Upper lobe of right lung (tissue), 1 donor: ENCODE measurements at regions not wholly inside any gene's neighbourhood (a gene's known extent, or its start where the extent isn't known, plus 50 kb on each side); places are given as distances from the start of the nearest gene placed in this dataset.

Source experiments
- ATAC-seq: fragments of 200-7000 bp; cut with Tn5 transposase; one replicate; pipeline ENCODE4 v1.9.1; 2020; ENCODE audit warnings: mild to moderate bottlenecking, moderate library complexity
- DNase-seq: peaks from one replicate; pipeline ENCODE4 v3.0.0-alpha.2; 2020
- H3K27ac ChIP-seq: fragments of 200-600 bp; one replicate; pipeline ENCODE4 v1.8.0; 2022
- H3K27me3 ChIP-seq: fragments of 200-600 bp; one replicate; pipeline ENCODE4 v1.8.0; 2022; ENCODE audit warnings: mild to moderate bottlenecking
- H3K36me3 ChIP-seq: fragments of 200-600 bp; one replicate; pipeline ENCODE4 v1.8.0; 2022
- H3K4me1 ChIP-seq: fragments of 200-600 bp; one replicate; pipeline ENCODE4 v1.8.0; 2022
- H3K4me3 ChIP-seq: fragments of 200-600 bp; one replicate; pipeline ENCODE4 v1.8.0; 2022; ENCODE audit warnings: mild to moderate bottlenecking
- H3K9me3 ChIP-seq: fragments of 200-600 bp; one replicate; pipeline ENCODE4 v1.8.0; 2022
- CTCF ChIP-seq: fragments of 200-600 bp; IDR thresholded peaks from one replicate; pipeline ENCODE4 v1.8.0; 2022; ENCODE audit warnings: antibody characterized with exemption
- intact Hi-C: fragments of 100-400 bp; cut with DNase I; formaldehyde crosslinking; loops from one replicate; pipeline ENCODE4 v1.11.0; 2022
- donor health status: DM: no; HTN: yes; CAD: no; lungs with severe emphysema.

DNA sequence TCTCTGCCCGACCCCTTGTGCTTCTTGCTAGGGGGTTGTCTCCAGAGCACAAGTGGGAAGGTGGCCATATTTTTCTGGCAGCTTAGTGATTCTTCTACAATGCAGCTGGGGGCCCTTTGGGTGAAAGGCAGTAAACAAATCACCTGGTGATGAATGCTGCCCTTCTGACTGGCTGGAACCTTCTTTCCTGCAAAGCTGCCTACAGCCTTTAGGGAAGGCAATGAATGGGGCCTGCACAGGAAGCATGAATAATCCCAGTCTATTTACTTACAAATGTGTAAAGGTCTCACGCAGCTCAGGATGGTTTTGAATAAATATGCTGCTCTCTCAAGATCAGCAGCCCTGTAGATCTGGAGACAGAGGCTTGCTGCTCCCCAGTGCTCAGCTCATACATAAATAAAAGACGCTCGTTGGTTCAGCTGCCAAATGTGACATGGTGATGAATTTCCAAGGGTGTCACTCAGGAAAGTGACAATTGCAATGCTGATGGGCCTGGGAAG, 289.2 kb downstream of the TDRD15 start:
- no peak overlapping the region for H3K27ac ChIP-seq
- H3K4me3 ChIP-seq: no peak overlapping the region
- intact Hi-C loops: no loop called here
- no peaks in the 10 kb centered on the region for H3K4me1 ChIP-seq
- ATAC-seq (no peak), DNase-seq (no peak)
- H3K9me3 ChIP-seq: no peaks in the 10 kb centered on the region
- no peak for TF ChIP-seq CTCF
- H3K36me3 ChIP-seq: no peaks in the 10 kb centered on the region
- no peaks in the 10 kb centered on the region for H3K27me3 ChIP-seq

DNA sequence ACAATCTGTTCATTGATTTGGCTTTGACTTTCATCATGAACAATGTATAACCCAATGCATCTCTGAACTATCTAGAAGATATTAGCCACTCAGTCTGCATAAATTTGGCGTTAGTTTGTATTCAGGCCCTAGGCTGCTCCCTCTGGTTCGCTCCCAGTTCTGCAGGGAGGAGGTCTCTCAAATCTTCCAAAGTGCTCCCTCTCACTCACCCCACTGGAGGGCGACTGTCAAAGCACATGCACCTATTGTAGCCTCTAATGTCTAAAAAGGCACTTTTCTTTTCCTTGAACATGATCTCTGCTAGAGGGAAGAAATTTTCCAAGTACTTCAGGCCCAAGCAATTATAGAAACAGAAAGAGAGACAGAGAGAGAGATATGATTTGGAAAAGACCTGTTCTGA, 291.5 kb downstream of the TDRD15 start:
- no peak overlapping the region for H3K27ac ChIP-seq
- no peak for TF ChIP-seq CTCF
- H3K4me1 ChIP-seq: no peaks in the 10 kb centered on the region
- DNase-seq (no peak), ATAC-seq (no peak)
- no peaks in the 10 kb centered on the region for H3K27me3 ChIP-seq
- intact Hi-C loops: no loop called here
- no peaks in the 10 kb centered on the region for H3K9me3 ChIP-seq
- no peaks in the 10 kb centered on the region for H3K36me3 ChIP-seq
- no peak overlapping the region for H3K4me3 ChIP-seq

- H3K4me3 ChIP-seq: no peak overlapping the region
- no peaks in the 10 kb centered on the region for H3K4me1 ChIP-seq
- intact Hi-C loops: no loop called here
- H3K36me3 ChIP-seq: no peaks in the 10 kb centered on the region
- no peaks in the 10 kb centered on the region for H3K27me3 ChIP-seq
- H3K9me3 ChIP-seq: no peaks in the 10 kb centered on the region
- no peak for DNase-seq
- no peak for ATAC-seq
- no peak overlapping the region for H3K27ac ChIP-seq
- no peak for TF ChIP-seq CTCF
Measured at GRCh38 chr2:21416226-21416625, 292.5 kb downstream of the TDRD15 start.

- ATAC-seq (no peak), DNase-seq (no peak)
- Histone ChIP-seq H3K4me1 (no peaks in the 10 kb centered on the region), H3K4me3 (no peak overlapping the region), H3K36me3 (no peaks in the 10 kb centered on the region), H3K27me3 (no peaks in the 10 kb centered on the region), H3K27ac (no peak overlapping the region), H3K9me3 (no peaks in the 10 kb centered on the region)
- intact Hi-C loops: no loop called here
- TF ChIP-seq CTCF: no peak
Measured at GRCh38 chr2:21418456-21418855, 294.7 kb downstream of the TDRD15 start.

DNA sequence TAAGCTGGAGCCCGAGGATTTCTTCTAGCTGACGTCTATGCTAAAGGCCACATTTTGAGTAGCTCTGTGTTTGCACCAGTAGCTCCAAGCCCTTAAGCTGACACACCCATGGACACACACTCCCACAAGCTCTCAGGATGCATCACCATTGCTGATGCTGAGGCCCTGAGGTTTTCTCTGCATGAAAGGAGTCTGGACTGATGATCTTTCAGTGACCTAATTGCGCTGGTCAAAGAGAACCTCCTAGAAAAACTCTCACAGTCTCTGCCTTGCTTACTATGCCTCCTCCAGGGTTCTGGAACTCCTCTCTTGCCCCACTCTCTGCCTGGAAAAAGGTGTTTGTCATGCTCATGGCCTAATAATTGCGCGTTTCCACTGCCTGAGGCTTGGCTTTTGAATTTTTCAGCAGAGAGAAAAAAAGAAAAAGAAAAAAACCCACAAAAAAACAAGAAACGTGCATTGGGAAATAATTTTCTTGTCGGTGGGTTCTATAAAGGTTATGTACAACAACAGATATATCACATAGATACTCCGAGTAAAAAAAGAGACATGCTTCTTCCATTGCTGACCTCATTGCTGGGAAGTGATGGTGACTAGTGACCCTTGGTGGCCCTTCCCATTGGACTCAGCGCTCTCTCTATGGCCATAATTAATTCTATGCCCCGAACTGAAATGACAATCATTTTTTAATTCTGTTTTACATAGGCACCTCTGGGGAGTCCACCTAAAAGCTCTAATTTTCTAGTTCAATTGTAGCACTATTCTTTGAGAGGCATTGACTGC, 297.0 kb downstream of the TDRD15 start:
- intact Hi-C loops: no loop called here
- Histone ChIP-seq H3K9me3 (no peaks in the 10 kb centered on the region), H3K36me3 (no peaks in the 10 kb centered on the region)

More for the DNA sequence above, 297.0 kb downstream of the TDRD15 start:
- no peak for TF ChIP-seq CTCF
- Histone ChIP-seq H3K4me1 (no peaks in the 10 kb centered on the region), H3K4me3 (no peak overlapping the region), H3K27ac (no peak overlapping the region), H3K27me3 (no peaks in the 10 kb centered on the region)
- DNase-seq (no peak), ATAC-seq (no peak)
